MCF 10A (cell line): ENCODE measurements at regions not wholly inside any gene's neighbourhood (a gene's known extent, or its start where the extent isn't known, plus 50 kb on each side); places are given as distances from the start of the nearest gene placed in this dataset.

ENCODE experiments used
- BruUV-seq: library from RNA; stranded (reverse); fragments of 400-500 nt; replicated peaks from 2 replicates; lab custom pipeline; 2021; lab: Mats Ljungman, UMichigan
- CTCF ChIA-PET: fragments of 300-600 bp; sonication (Branson Sonifier 250); formaldehyde crosslinking; extraction: SDS; loops from one replicate; lab custom pipeline; 2021; ENCODE audit warnings: antibody characterized with exemption, inconsistent platforms; lab: Yijun Ruan, JAX
- POLR2A ChIA-PET: fragments of 300-600, 350-650 bp; sonication (Branson Sonifier 250); formaldehyde crosslinking; extraction: SDS; loops from one replicate; lab custom pipeline; 2020; ENCODE audit warnings: antibody characterized with exemption, inconsistent platforms; lab: Yijun Ruan, JAX
- DNase-seq: peaks from one replicate; pipeline ENCODE4 v3.0.0-alpha.2; 2018; ENCODE audit not compliant: unreplicated experiment
- H3K27ac Mint-ChIP-seq: one replicate; pipeline ENCODE4 v1.8.0; 2022; ENCODE audit warnings: mild to moderate bottlenecking, low read depth, mixed read lengths; ENCODE audit not compliant: unreplicated experiment
- H3K27me3 Mint-ChIP-seq: one replicate; pipeline ENCODE4 v1.8.0; 2022; ENCODE audit warnings: mixed read lengths; ENCODE audit not compliant: insufficient read depth, unreplicated experiment
- H3K36me3 Mint-ChIP-seq: one replicate; pipeline ENCODE4 v1.8.0; 2022; ENCODE audit warnings: mild to moderate bottlenecking, moderate library complexity, mixed read lengths; ENCODE audit not compliant: insufficient read depth, unreplicated experiment
- H3K4me1 Mint-ChIP-seq: one replicate; pipeline ENCODE4 v1.8.0; 2022; ENCODE audit warnings: mixed read lengths; ENCODE audit not compliant: insufficient read depth, unreplicated experiment
- H3K4me3 Mint-ChIP-seq: one replicate; pipeline ENCODE4 v1.8.0; 2022; ENCODE audit warnings: mild to moderate bottlenecking, moderate library complexity, mixed read lengths; ENCODE audit not compliant: unreplicated experiment
- H3K9me3 Mint-ChIP-seq: one replicate; pipeline ENCODE4 v1.8.0; 2022; ENCODE audit warnings: mixed read lengths; ENCODE audit not compliant: unreplicated experiment
- intact Hi-C: fragments of 100-400 bp; cut with micrococcal nuclease; formaldehyde crosslinking; loops from 2 replicates; pipeline ENCODE4 v1.14.1; 2022
- TF ChIP-seq, protein P1 (sequence below): fragments of 200-600 bp; IDR thresholded peaks from one replicate; pipeline ENCODE4 v1.8.0; 2022; ENCODE audit warnings: antibody characterized with exemption, mild to moderate bottlenecking; ENCODE audit not compliant: unreplicated experiment

DNA sequence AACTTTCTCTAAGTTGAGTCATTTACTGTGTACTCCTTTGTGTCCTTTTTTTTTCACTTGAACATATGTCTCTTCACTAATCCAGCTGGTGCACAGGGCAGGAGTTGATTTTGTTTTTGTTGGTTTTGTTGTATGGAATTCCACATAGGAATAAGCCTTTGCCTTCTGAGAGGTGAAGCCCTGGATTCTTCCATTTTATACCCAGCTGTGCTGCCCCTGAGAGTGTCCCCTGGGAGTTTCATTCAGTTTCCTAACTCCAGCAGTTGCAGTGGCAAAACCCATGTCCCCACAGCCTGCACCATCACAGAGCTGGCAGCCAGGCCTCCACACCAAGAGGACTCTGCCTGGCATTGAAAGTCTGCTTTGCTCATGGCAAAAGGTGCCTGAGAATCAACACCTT is 107.3 kb upstream of the SYNDIG1 start:
- no TSS peak for BruUV-seq
- CTCF ChIA-PET, result no interaction called here
- TF ChIP-seq, protein P1, sequence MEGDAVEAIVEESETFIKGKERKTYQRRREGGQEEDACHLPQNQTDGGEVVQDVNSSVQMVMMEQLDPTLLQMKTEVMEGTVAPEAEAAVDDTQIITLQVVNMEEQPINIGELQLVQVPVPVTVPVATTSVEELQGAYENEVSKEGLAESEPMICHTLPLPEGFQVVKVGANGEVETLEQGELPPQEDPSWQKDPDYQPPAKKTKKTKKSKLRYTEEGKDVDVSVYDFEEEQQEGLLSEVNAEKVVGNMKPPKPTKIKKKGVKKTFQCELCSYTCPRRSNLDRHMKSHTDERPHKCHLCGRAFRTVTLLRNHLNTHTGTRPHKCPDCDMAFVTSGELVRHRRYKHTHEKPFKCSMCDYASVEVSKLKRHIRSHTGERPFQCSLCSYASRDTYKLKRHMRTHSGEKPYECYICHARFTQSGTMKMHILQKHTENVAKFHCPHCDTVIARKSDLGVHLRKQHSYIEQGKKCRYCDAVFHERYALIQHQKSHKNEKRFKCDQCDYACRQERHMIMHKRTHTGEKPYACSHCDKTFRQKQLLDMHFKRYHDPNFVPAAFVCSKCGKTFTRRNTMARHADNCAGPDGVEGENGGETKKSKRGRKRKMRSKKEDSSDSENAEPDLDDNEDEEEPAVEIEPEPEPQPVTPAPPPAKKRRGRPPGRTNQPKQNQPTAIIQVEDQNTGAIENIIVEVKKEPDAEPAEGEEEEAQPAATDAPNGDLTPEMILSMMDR, result no peak
- POLR2A ChIA-PET, result no interaction called here
- no peak overlapping the region for H3K27ac Mint-ChIP-seq
- no peaks in the 10 kb centered on the region for H3K27me3 Mint-ChIP-seq
- no peaks in the 10 kb centered on the region for H3K4me1 Mint-ChIP-seq
- H3K4me3 Mint-ChIP-seq, result no peak overlapping the region
- H3K36me3 Mint-ChIP-seq, result peaks cover 6% of the 10 kb centered on the region
- no peak for DNase-seq
- intact Hi-C loops, result no loop called here
- H3K9me3 Mint-ChIP-seq, result peaks cover 42% of the 10 kb centered on the region

DNA sequence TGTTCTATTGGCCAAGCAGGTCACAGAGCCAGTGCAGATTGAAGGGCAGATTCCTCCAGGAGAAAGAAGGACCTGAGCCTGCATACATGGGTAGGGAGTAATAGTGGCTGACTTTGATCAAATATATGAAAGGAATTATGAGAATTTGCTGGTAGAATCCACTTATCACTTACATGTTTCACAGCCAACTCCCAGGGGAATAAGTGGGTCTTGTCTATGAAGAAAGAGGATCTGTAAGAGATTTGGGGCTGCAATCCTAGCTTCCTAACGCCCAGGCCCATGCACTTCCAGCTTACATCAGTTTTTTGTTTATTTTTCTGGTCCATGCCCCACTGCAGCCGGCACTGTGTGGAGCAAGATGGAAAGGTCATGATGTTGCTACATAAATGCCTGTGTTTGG is 107.9 kb upstream of the SYNDIG1 start:
- no peaks in the 10 kb centered on the region for H3K4me1 Mint-ChIP-seq
- H3K27me3 Mint-ChIP-seq, result no peaks in the 10 kb centered on the region
- TF ChIP-seq, protein P1, result no peak
- CTCF ChIA-PET, result no interaction called here
- POLR2A ChIA-PET, result no interaction called here
- H3K27ac Mint-ChIP-seq, result no peak overlapping the region
- H3K9me3 Mint-ChIP-seq, result peaks cover 37% of the 10 kb centered on the region
- intact Hi-C loops, result no loop called here
- no peak overlapping the region for H3K4me3 Mint-ChIP-seq
- DNase-seq, result no peak
- BruUV-seq, result no TSS peak
- H3K36me3 Mint-ChIP-seq, result peaks cover 6% of the 10 kb centered on the region

DNA sequence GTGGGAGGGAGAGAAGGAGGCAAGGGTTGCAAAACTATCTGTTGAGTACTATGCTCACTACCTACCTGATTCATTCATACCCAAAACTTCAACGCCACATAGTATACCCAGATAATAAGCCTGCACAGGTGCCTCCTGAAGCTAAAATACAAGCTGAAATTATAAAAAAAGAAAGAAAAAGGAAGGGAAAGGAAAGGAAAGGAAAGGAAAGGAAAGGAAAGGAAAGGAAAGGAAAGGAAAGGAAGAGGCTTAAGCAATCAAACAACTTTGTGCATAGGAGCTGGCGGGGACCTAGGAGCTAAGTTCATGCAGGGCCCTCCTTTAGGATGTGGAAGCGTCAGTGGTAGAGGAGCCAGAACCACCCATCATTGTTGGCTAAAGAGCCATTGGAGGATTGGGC is 108.9 kb upstream of the SYNDIG1 start:
- H3K9me3 Mint-ChIP-seq, result peaks cover 31% of the 10 kb centered on the region
- no peaks in the 10 kb centered on the region for H3K27me3 Mint-ChIP-seq
- no TSS peak for BruUV-seq
- POLR2A ChIA-PET, result no interaction called here
- TF ChIP-seq, protein P1, result no peak
- H3K4me1 Mint-ChIP-seq, result no peaks in the 10 kb centered on the region
- intact Hi-C loops, result no loop called here
- no peak overlapping the region for H3K27ac Mint-ChIP-seq
- no peak overlapping the region for H3K4me3 Mint-ChIP-seq
- no peak for DNase-seq
- CTCF ChIA-PET, result no interaction called here
- H3K36me3 Mint-ChIP-seq, result peaks cover 6% of the 10 kb centered on the region

DNA sequence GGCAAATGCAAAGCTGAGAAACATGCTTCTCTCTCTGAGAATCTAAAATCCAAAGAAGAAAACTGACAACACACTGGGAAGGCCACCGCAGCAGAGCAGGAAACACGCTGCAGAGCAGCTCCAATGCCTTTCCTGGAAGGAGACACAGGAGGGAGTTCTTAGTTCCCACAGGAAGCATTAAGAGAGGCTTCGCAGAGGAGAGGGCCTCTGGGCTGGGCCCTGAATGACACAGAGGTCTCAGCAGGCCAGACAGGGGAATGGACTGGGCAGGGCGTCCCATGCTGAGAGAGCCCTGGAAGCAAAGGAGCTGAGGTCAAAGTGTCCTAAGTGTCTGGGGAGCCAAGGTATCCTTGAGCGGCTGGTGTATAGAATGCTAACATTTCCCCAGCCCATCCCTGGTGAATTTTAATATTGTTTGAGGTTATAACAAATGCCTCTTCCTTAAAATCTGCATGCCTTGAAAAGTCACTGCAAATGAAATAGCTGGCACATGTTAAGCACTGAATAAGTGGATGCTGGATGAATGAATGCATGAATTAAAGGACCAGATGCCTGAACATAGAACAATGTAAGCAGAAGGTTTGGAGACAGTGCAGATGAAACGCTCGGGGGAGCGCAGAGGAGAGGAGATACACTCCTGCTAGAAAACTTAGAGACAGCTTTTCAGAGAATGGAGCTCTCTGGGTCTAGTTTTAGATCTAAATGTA is 110.0 kb upstream of the SYNDIG1 start:
- no peak for DNase-seq
- TF ChIP-seq, protein P1, result no peak
- Mint-ChIP-seq H3K27me3 (no peaks in the 10 kb centered on the region), H3K9me3 (peaks cover 35% of the 10 kb centered on the region), H3K4me1 (no peaks in the 10 kb centered on the region), H3K27ac (no peak overlapping the region), H3K36me3 (peaks cover 6% of the 10 kb centered on the region), H3K4me3 (no peak overlapping the region)
- no TSS peak for BruUV-seq
- POLR2A ChIA-PET, result interaction anchor here (0.6 to 0.7 kb wide), 2 partner anchors 34 to 258 kb away, joined by 3 to 4 read pairs; no protein-coding TSS in a partner anchor
- CTCF ChIA-PET, result interaction anchor here (0.6 kb wide), 1 partner anchor 19 kb away, joined by 3 read pairs; no protein-coding TSS in a partner anchor
- intact Hi-C loops, result no loop called here
